ENCODE measurements at regions not wholly inside any gene's neighbourhood (a gene's known extent, or its start where the extent isn't known, plus 50 kb on each side); places are given as distances from the start of the nearest gene placed in this dataset.

GRCh38 chr3:18965781-18966180, 182.5 kb upstream of the KCNH8 start:
- intact Hi-C loops (cut with DNase I; ENCODE audit: low total_unique reads) = no loop called here
- TF ChIP-seq CTCF (IDR thresholded peaks at IDR 0.05) (no peak), POLR2A (IDR thresholded peaks at IDR 0.05) (no peak)
- Histone ChIP-seq H3K27me3 (no peaks in the 10 kb centered on the region), H3K36me3 (ENCODE audit: low read depth, missing control alignments) (no peaks in the 10 kb centered on the region), H3K4me1 (no peaks in the 10 kb centered on the region), H3K9me3 (no peaks in the 10 kb centered on the region), H3K4me3 (no peak overlapping the region), H3K27ac (no peak overlapping the region)
- no peak for DNase-seq
- WGBS, 2 donors = 83 to 84% methylated on average over 2 of the region's 2 CpGs

GRCh38 chr3:18964640-18965039, 183.7 kb upstream of the KCNH8 start:
- Histone ChIP-seq H3K9me3 (no peaks in the 10 kb centered on the region), H3K4me1 (no peaks in the 10 kb centered on the region), H3K36me3 (ENCODE audit: low read depth, missing control alignments) (no peaks in the 10 kb centered on the region), H3K27ac (no peak overlapping the region), H3K4me3 (no peak overlapping the region), H3K27me3 (no peaks in the 10 kb centered on the region)
- WGBS, 2 donors = 83 to 86% methylated on average over 3 of the region's 3 CpGs
- DNase-seq = no peak
- intact Hi-C loops (cut with DNase I; ENCODE audit: low total_unique reads) = no loop called here
- TF ChIP-seq CTCF (IDR thresholded peaks at IDR 0.05) (no peak), POLR2A (IDR thresholded peaks at IDR 0.05) (no peak)

- no peaks in the 10 kb centered on the region for H3K36me3 ChIP-seq (ENCODE audit: low read depth, missing control alignments)
- H3K9me3 ChIP-seq = no peaks in the 10 kb centered on the region
- no peak for TF ChIP-seq CTCF (IDR thresholded peaks at IDR 0.05)
- TF ChIP-seq POLR2A (IDR thresholded peaks at IDR 0.05) = no peak
- H3K27ac ChIP-seq = no peak overlapping the region
- no peaks in the 10 kb centered on the region for H3K4me1 ChIP-seq
- 67 to 79% methylated on average over 5 of the region's 5 CpGs for WGBS, 2 donors
- H3K27me3 ChIP-seq = no peaks in the 10 kb centered on the region
- intact Hi-C loops (cut with DNase I; ENCODE audit: low total_unique reads) = no loop called here
- no peak overlapping the region for H3K4me3 ChIP-seq
- DNase-seq = no peak
These were observed 197.0 kb upstream of the KCNH8 start for GRCh38 chr3:18951333-18951732.

- WGBS, 2 donors = 48 to 58% methylated on average over 2 of the region's 2 CpGs
- no peaks in the 10 kb centered on the region for H3K27me3 ChIP-seq
- no peak overlapping the region for H3K27ac ChIP-seq
- H3K4me1 ChIP-seq = no peaks in the 10 kb centered on the region
- intact Hi-C loops (cut with DNase I; ENCODE audit: low total_unique reads) = no loop called here
- no peak overlapping the region for H3K4me3 ChIP-seq
- H3K36me3 ChIP-seq (ENCODE audit: low read depth, missing control alignments) = no peaks in the 10 kb centered on the region
- TF ChIP-seq CTCF (IDR thresholded peaks at IDR 0.05) (no peak), POLR2A (IDR thresholded peaks at IDR 0.05) (no peak)
- no peak for DNase-seq
- no peaks in the 10 kb centered on the region for H3K9me3 ChIP-seq
These were observed 201.8 kb upstream of the KCNH8 start for GRCh38 chr3:18946524-18946923.

GRCh38 chr3:18937574-18937973, 210.7 kb upstream of the KCNH8 start:
- DNase-seq = no peak
- Histone ChIP-seq H3K36me3 (ENCODE audit: low read depth, missing control alignments) (no peaks in the 10 kb centered on the region), H3K27ac (no peak overlapping the region), H3K4me3 (no peak overlapping the region), H3K9me3 (no peaks in the 10 kb centered on the region), H3K27me3 (no peaks in the 10 kb centered on the region), H3K4me1 (no peaks in the 10 kb centered on the region)
- TF ChIP-seq CTCF (IDR thresholded peaks at IDR 0.05) = no peak
- intact Hi-C loops (cut with DNase I; ENCODE audit: low total_unique reads) = no loop called here
